GM12865 (cell line): ENCODE measurements at regions not wholly inside any gene's neighbourhood (a gene's known extent, or its start where the extent isn't known, plus 50 kb on each side); places are given as distances from the start of the nearest gene placed in this dataset.

Experiments
- DNase-seq: peaks from one replicate; pipeline ENCODE4 v3.0.0; 2010; ENCODE audit warnings: low read depth
- H3K4me3 ChIP-seq: 2 replicates; pipeline ENCODE4 v1.5.1; 2011; ENCODE audit warnings: mild to moderate bottlenecking, low read depth, low read length, control low read depth
- TF ChIP-seq, protein P1 (sequence below): IDR thresholded peaks from 2 replicates; pipeline ENCODE4 v1.5.1; 2011; ENCODE audit warnings: low read length, control low read depth, low read depth, inconsistent platforms; ENCODE audit not compliant: insufficient read depth; ENCODE audit errors: missing control alignments

- H3K4me3 ChIP-seq, result no peak overlapping the region
- TF ChIP-seq, protein P1, sequence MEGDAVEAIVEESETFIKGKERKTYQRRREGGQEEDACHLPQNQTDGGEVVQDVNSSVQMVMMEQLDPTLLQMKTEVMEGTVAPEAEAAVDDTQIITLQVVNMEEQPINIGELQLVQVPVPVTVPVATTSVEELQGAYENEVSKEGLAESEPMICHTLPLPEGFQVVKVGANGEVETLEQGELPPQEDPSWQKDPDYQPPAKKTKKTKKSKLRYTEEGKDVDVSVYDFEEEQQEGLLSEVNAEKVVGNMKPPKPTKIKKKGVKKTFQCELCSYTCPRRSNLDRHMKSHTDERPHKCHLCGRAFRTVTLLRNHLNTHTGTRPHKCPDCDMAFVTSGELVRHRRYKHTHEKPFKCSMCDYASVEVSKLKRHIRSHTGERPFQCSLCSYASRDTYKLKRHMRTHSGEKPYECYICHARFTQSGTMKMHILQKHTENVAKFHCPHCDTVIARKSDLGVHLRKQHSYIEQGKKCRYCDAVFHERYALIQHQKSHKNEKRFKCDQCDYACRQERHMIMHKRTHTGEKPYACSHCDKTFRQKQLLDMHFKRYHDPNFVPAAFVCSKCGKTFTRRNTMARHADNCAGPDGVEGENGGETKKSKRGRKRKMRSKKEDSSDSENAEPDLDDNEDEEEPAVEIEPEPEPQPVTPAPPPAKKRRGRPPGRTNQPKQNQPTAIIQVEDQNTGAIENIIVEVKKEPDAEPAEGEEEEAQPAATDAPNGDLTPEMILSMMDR, result no peak
- no peak for DNase-seq
These were observed 760.3 kb upstream of the NRSN1 start for GRCh38 chr6:23365732-23366131.

- TF ChIP-seq, protein P1, result no peak
These were observed 758.7 kb upstream of the NRSN1 start for GRCh38 chr6:23367311-23367710.

GRCh38 chr6:23368557-23368956, 757.5 kb upstream of the NRSN1 start:
- H3K4me3 ChIP-seq, result no peak overlapping the region
- TF ChIP-seq, protein P1, result no peak
- no peak for DNase-seq

More at GRCh38 chr6:23367311-23367710, 758.7 kb upstream of the NRSN1 start:
- DNase-seq, result no peak
- H3K4me3 ChIP-seq, result no peak overlapping the region

DNA sequence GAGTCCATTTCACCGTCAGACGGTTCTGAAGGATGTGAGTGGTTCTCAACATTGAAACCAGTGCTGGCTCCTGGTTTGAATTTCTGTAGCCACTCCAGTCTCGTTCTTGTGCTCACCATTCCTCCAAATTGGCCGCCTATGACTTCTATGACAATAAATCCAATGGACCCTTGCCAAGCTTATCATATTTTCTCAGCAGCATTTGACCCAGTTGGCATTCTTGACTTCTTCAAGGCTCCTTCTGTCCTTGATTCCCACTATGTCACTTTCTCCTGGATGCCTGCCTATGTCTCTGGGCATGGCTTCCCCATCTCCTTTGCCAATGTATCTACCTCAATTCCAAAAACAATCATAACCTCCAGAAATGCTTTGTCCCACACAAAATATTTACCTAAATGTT, 756.0 kb upstream of the NRSN1 start:
- H3K4me3 ChIP-seq, result no peak overlapping the region
- TF ChIP-seq, protein P1, result no peak
- DNase-seq, result no peak

DNA sequence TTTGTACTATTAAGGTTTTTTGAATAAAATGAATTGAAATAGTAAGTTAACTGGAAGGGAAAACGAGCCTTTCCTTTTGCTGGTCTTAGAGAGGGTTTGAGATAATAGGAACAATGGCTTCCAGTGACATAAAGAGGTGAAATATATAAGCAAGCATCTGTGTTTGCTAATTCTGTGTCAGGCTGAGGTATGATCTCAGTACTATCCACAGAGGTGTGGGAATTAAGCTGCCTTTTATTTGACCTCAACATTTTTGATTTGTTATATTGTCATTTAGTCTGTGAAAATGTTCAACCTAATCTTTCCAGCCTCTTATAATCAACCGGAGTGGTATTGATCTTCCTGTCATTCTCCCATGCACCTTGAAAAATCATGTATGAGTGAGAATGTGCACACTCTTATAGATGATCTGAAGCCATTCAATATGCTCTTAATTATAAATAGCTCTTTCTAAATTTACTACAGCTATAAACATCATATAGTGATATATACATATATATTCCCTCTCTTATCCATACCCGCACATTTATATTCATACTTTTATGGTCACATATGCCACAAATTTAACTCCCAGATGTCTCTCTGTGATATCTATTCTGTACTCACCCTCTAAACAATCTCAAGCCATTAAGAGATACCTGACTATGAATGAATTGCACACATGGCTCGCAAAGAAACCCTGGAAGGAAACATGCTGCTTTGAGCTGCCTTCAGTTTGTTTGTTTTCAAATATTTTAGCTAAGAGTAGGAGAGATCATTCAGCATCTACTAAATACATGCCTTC, 754.7 kb upstream of the NRSN1 start:
- no peak overlapping the region for H3K4me3 ChIP-seq
- no peak for DNase-seq
- TF ChIP-seq, protein P1, result no peak

DNA sequence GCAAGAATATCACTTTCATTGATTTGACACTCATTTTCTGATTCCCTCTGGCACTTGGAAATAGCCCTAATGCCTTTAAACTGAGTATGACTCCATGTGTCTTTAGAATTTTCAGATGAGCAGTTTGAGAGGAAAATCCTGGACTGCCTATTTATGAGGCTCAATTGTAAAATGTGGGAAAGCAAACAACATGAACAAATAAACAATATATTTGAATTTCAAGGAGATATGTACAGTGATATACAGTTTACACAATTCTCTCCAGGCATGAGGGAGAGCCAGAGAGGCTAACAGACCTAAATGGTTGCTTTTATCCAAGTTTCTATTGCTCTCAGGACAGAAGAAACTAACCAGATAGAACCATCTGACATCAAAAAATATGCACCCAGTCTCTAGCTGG, 748.2 kb upstream of the NRSN1 start:
- TF ChIP-seq, protein P1, result no peak
- no peak overlapping the region for H3K4me3 ChIP-seq
- DNase-seq, result no peak

DNA sequence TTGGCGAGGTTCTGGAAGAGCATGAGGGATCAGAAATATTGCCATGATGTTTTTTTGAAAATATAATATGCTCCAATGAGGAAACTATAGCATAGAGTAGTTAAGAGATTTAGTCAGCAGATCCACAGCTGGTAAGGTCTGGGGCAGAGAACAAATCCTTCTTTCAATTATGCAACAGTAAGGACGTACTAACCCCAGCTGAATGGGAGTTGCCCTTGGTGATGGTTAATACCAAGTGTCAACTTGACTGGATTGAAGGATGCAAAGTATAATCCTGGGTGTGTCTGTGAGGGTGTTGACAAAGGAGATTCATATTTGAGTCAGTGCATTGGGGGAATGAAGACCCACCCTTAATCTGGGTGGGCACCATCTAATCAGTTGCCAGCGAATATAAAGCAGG, 745.5 kb upstream of the NRSN1 start:
- no peak for DNase-seq
- TF ChIP-seq, protein P1, result no peak
- no peak overlapping the region for H3K4me3 ChIP-seq
